GM12892 (cell line): ENCODE measurements at regions not wholly inside any gene's neighbourhood (a gene's known extent, or its start where the extent isn't known, plus 50 kb on each side); places are given as distances from the start of the nearest gene placed in this dataset.
A peak's percentile ranks its signal among the peaks of the same experiment; 100 is the strongest.
"Not testable (repeated sequence)": the region's sequence is repeated elsewhere in the genome, so short reads cannot be mapped to it uniquely, and the experiment has no call there.

ENCODE experiments used
- DNase-seq: peaks from one replicate; pipeline ENCODE4 v3.0.0; 2011; ENCODE audit not compliant: insufficient read length
- FAIRE-seq: peaks from 2 replicates; lab custom pipeline; 2011; peaks lifted over from hg19 to GRCh38; lab: Jason Lieb, UNC
- POLR2A ChIP-seq: IDR thresholded peaks from 2 replicates; pipeline ENCODE4 v1.6.1; 2011; ENCODE audit warnings: low read depth, low read length, control low read depth
- POLR2AphosphoS5 ChIP-seq: IDR thresholded peaks from 2 replicates; pipeline ENCODE4 v1.6.1; 2011; ENCODE audit warnings: low read depth, low read length, control low read depth
- TAF1 ChIP-seq: IDR thresholded peaks from 2 replicates; pipeline ENCODE4 v1.6.1; 2011; ENCODE audit warnings: low read depth, mild to moderate bottlenecking, control low read depth, low read length, borderline replicate concordance

- no peak for DNase-seq
- no peak for FAIRE-seq
- TF ChIP-seq POLR2A (no peak), TAF1 (no peak), POLR2AphosphoS5 (no peak)
Observed at GRCh38 chr6:134642819-134643218, 307.1 kb downstream of the ALDH8A1 start.

GRCh38 chr6:134642279-134642678 is 307.6 kb downstream of the ALDH8A1 start:
- DNase-seq (no peak), FAIRE-seq (no peak)
- TF ChIP-seq POLR2A, result no peak
- no peak for TF ChIP-seq TAF1
- TF ChIP-seq POLR2AphosphoS5, result no peak

GRCh38 chr6:134640975-134641429 is 308.9 kb downstream of the ALDH8A1 start:
- FAIRE-seq, result peak; percentile 84
- TF ChIP-seq POLR2AphosphoS5, result no peak
- TF ChIP-seq TAF1, result no peak
- DNase-seq, result no peak

- DNase-seq (no peak), FAIRE-seq (no peak)
- no peak for TF ChIP-seq POLR2AphosphoS5
- no peak for TF ChIP-seq TAF1
- no peak for TF ChIP-seq POLR2A
Observed at GRCh38 chr6:134640229-134640628, 309.7 kb downstream of the ALDH8A1 start.

- FAIRE-seq, result no peak
- TF ChIP-seq POLR2AphosphoS5, result no peak
- no peak for TF ChIP-seq POLR2A
- TF ChIP-seq TAF1, result no peak
- no peak for DNase-seq
Observed at GRCh38 chr6:134637847-134638437, 312.0 kb downstream of the ALDH8A1 start.

GRCh38 chr6:134637282-134637681 is 312.6 kb downstream of the ALDH8A1 start:
- TF ChIP-seq POLR2A, result no peak
- TF ChIP-seq TAF1, result no peak
- TF ChIP-seq POLR2AphosphoS5, result no peak
- no peak for DNase-seq
- FAIRE-seq, result no peak

GRCh38 chr6:134636186-134636799 is 313.6 kb downstream of the ALDH8A1 start:
- TF ChIP-seq POLR2A (no peak), TAF1 (no peak), POLR2AphosphoS5 (no peak)
- DNase-seq, result no peak
- peak; percentile 65 for FAIRE-seq

- DNase-seq, result no peak
- no peak for FAIRE-seq
Observed at GRCh38 chr6:134634966-134635365, 314.9 kb downstream of the ALDH8A1 start.

GRCh38 chr6:134634466-134634865 is 315.4 kb downstream of the ALDH8A1 start:
- no peak for FAIRE-seq
- TF ChIP-seq TAF1 (no peak), POLR2AphosphoS5 (no peak), POLR2A (no peak)
- no peak for DNase-seq

More at GRCh38 chr6:134634966-134635365, 314.9 kb downstream of the ALDH8A1 start:
- no peak for TF ChIP-seq POLR2AphosphoS5

GRCh38 chr6:134632982-134633940 is 315.3 kb upstream of the SGK1 start:
- not testable (repeated sequence) for DNase-seq, FAIRE-seq

- FAIRE-seq (no peak), DNase-seq (no peak)
- TF ChIP-seq POLR2AphosphoS5 (no peak), TAF1 (no peak), POLR2A (no peak)
Observed at GRCh38 chr6:134632024-134632423, 314.1 kb upstream of the SGK1 start.
